ENCODE measurements at regions not wholly inside any gene's neighbourhood (a gene's known extent, or its start where the extent isn't known, plus 50 kb on each side); places are given as distances from the start of the nearest gene placed in this dataset.

DNA sequence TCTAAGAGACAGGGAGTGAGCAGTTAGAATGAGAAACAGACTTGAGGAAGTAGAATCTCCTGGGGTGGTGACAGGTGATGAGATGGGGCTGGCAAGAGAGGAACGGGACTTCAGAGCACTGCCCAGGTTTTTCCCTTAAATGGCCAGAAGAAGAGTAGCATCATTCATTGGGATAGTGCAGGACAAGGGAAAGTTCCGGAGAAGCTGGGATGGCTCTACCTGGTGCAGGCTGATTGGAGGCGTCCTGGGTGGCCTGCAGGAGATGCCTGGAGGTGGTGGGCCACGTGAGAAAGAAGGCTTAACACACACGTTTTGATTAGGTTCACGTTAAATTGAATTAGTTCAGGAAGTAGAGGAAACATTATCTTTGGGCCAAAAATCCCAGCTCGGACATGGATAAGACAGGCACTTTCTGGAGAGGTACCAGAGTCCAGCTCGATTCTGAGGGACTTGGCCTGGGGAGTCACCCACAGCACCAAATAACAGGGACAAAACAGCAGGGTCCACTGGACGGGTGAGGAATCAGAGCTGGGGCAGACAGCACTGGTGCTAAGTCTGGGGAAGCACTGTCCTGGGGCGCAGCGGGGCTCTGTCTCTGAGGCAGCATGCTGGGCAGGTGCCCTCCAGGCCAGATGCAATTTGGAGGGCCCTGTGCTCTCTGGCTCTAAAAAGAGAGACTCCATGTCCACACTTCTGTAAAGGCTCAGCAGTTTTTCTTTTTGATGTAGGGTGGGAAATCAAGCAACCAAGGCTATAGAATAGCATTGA lies 512.3 kb upstream of the RAB6C start:
- no peaks in the 10 kb centered on the region for H3K27me3 Mint-ChIP-seq (ENCODE audit: low read depth)
- DNase-seq = no peak
- no peaks in the 10 kb centered on the region for H3K4me1 Mint-ChIP-seq (ENCODE audit: low read depth)
- no peak overlapping the region for H3K4me3 Mint-ChIP-seq
- H3K9me3 Mint-ChIP-seq = peaks cover 1 to 3% of the 10 kb centered on the region in 2 donors
- H3K27ac Mint-ChIP-seq = no peak overlapping the region
- H3K36me3 Mint-ChIP-seq (ENCODE audit: insufficient read depth in 2 of 2) = peaks cover 0 to 1% of the 10 kb centered on the region in 2 donors
- no peak for ATAC-seq (replicated peaks in 1 of 2)

GRCh38 chr2:129467941-129468340 lies 511.5 kb upstream of the RAB6C start:
- Mint-ChIP-seq H3K9me3 (peaks cover 1 to 3% of the 10 kb centered on the region in 2 donors), H3K4me3 (no peak overlapping the region), H3K27ac (no peak overlapping the region), H3K4me1 (ENCODE audit: low read depth) (no peaks in the 10 kb centered on the region), H3K36me3 (ENCODE audit: insufficient read depth in 2 of 2) (peaks cover 0 to 1% of the 10 kb centered on the region in 2 donors), H3K27me3 (ENCODE audit: low read depth) (no peaks in the 10 kb centered on the region)
- DNase-seq (no peak), ATAC-seq (replicated peaks in 1 of 2) (no peak)

DNA sequence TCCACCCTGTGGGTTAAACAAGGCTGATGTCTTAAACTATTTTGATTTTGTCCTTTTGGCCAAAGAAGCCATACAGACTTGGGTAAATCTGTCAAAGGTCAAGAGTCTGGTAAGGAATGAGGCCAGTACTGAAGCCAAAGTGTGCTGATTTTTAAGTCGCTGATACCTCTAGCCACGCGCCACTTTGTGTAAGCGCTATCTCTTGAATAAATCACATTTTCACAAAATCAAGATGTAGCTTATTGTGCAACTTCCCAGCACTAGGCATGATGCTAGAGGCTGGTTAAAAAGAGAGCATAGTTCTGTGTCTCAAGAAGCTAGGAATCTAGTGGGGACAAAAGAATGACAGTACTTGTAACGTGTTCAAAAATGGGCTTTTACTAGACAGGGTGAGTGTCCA lies 510.6 kb upstream of the RAB6C start:
- Mint-ChIP-seq H3K36me3 (ENCODE audit: insufficient read depth in 2 of 2) (peaks cover 0 to 1% of the 10 kb centered on the region in 2 donors), H3K27me3 (ENCODE audit: low read depth) (no peaks in the 10 kb centered on the region), H3K27ac (no peak overlapping the region), H3K4me3 (no peak overlapping the region), H3K9me3 (peaks cover 1 to 3% of the 10 kb centered on the region in 2 donors), H3K4me1 (ENCODE audit: low read depth) (no peaks in the 10 kb centered on the region)
- ATAC-seq (replicated peaks in 1 of 2) (no peak), DNase-seq (no peak)

DNA sequence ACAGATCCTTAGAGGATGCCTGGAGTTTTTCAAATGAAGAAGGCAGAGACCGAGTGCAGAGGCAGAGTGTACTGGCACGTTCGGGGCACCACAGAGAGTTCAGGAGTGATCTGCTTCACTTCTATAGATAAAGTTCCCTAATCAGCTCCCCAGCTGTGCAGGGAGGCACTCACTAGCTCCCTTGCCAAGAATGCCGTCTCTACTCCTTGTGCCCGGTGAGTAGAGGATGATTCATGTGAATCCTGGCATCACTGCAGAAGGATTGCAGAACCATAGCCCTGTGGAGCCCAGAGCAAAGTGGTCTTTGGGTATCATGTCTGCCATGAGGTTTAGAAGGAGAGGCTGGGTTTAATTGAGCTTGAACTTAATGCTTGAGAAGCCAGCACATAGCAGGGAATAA lies 510.1 kb upstream of the RAB6C start:
- peaks cover 1 to 3% of the 10 kb centered on the region in 2 donors for H3K9me3 Mint-ChIP-seq
- ATAC-seq (replicated peaks in 1 of 2) = no peak
- DNase-seq = no peak

GRCh38 chr2:129469871-129470270 lies 509.6 kb upstream of the RAB6C start:
- Mint-ChIP-seq H3K36me3 (ENCODE audit: insufficient read depth in 2 of 2) (peaks cover 0 to 1% of the 10 kb centered on the region in 2 donors), H3K9me3 (peaks cover under 1 to 1% of the 10 kb centered on the region in 2 donors), H3K4me3 (no peak overlapping the region), H3K27me3 (ENCODE audit: low read depth) (no peaks in the 10 kb centered on the region), H3K4me1 (ENCODE audit: low read depth) (no peaks in the 10 kb centered on the region), H3K27ac (no peak overlapping the region)
- ATAC-seq (replicated peaks in 1 of 2) (no peak), DNase-seq (no peak)

More for the DNA sequence above, 510.1 kb upstream of the RAB6C start:
- no peaks in the 10 kb centered on the region for H3K27me3 Mint-ChIP-seq (ENCODE audit: low read depth)
- no peak overlapping the region for H3K4me3 Mint-ChIP-seq
- H3K36me3 Mint-ChIP-seq (ENCODE audit: insufficient read depth in 2 of 2) = peaks cover 0 to 1% of the 10 kb centered on the region in 2 donors
- no peak overlapping the region for H3K27ac Mint-ChIP-seq
- no peaks in the 10 kb centered on the region for H3K4me1 Mint-ChIP-seq (ENCODE audit: low read depth)

DNA sequence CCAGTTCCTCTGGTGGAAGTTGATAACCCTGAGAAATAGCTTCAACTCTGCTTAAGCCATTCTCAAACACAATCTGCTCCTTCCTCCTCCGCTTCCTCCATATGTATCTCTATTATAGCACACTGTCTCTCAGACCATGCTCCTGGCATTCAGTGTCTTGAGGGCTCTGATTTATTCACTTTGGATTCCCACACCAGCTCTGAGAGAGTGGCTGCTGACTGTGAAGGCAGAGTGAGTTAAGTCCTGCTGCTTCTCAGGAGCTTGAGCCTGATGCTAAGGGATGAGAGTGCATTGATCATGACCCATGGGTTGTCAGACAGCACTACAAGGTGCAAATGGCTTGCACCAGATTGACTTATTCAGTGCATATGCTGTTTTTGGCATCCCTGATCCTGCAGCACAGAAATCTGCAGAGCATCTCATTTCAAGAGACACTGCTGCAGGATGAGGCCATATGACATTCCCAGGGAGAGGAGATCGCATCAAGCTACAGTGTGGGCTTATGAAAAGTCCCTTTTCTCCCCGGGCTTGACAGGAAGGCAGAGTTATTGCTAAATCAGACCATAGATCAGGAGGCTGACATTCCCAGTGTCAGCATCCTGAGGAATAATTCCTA lies 500.5 kb upstream of the RAB6C start:
- no peak overlapping the region for H3K4me3 Mint-ChIP-seq
- H3K27me3 Mint-ChIP-seq (ENCODE audit: low read depth) = no peaks in the 10 kb centered on the region
- H3K27ac Mint-ChIP-seq = no peak overlapping the region
- H3K36me3 Mint-ChIP-seq (ENCODE audit: insufficient read depth in 2 of 2) = no peaks in the 10 kb centered on the region
- DNase-seq (no peak), ATAC-seq (replicated peaks in 1 of 2) (no peak)
- H3K4me1 Mint-ChIP-seq (ENCODE audit: low read depth) = no peaks in the 10 kb centered on the region
- peaks cover 0 to 1% of the 10 kb centered on the region in 2 donors for H3K9me3 Mint-ChIP-seq

DNA sequence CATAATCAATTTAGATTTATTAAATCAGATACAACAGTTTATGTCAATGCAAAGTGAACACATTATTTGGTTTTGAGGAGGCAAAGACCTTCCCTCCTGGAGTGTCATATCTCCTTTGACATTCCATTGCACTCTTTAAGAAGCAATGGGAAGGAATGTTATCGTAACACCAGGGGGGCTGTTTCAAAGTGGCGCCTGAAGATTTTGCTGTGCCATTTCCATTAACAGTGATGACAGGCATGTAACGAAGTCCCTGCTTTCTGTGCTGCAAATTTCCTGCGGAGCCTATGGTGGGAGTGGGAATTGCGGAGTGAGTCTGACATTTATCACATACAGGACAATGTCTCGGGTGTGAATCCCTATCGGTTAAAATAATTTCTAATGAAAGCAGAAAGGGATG lies 499.6 kb upstream of the RAB6C start:
- Mint-ChIP-seq H3K36me3 (ENCODE audit: insufficient read depth in 2 of 2) (no peaks in the 10 kb centered on the region), H3K4me3 (no peak overlapping the region), H3K9me3 (peaks cover 0 to 1% of the 10 kb centered on the region in 2 donors), H3K27ac (no peak overlapping the region), H3K4me1 (ENCODE audit: low read depth) (no peaks in the 10 kb centered on the region), H3K27me3 (ENCODE audit: low read depth) (no peaks in the 10 kb centered on the region)
- DNase-seq = no peak
- no peak for ATAC-seq (replicated peaks in 1 of 2)

- ATAC-seq (replicated peaks in 1 of 2) (no peak), DNase-seq (no peak)
- no peaks in the 10 kb centered on the region for H3K27me3 Mint-ChIP-seq (ENCODE audit: low read depth)
Observed at GRCh38 chr2:129480790-129481189, 498.7 kb upstream of the RAB6C start.

DNA sequence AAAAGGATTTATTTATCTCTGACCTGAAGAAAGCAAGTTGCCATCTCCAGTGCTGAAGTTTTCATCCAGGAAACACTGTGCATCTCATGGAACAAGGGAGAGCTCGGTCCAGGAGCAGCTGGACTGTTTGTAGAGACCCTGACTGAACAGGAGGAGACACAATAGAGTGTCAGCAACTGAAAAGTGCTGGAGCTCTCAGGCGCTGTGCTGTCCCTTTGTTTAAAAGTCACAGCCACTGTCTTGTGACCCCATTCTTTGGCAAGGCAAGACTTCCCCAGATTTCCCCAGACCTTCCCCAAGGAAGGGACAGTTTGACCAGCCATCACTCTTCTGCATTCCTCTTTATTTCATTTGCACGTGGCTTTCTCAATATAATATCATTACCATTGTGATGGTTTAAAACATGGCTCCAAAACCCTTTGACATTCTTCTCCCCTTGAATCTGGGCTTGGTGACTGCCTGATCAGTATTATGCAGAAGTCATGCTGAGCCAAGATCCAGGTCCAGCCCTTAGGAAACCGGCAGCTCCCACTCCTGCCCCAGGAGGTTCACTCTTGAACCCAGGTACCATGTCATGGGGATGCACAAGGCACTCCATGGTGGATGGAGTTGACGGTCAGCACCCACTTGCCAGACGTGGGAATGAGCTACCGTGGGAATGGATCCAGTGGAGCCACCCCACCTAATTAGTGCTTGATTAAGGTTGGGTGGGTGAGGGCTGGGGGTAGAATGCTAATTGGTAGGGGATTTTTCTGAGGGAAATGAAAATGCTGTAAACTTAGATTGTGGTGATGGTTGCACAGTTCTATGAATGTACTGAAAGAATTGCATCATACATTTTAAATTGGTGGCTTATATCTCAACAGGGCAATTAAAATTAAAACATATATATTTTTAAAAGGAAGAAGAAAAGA lies 497.9 kb upstream of the RAB6C start:
- Mint-ChIP-seq H3K4me3 (no peak overlapping the region), H3K27me3 (ENCODE audit: low read depth) (no peaks in the 10 kb centered on the region), H3K4me1 (ENCODE audit: low read depth) (no peaks in the 10 kb centered on the region), H3K27ac (no peak overlapping the region), H3K9me3 (peaks cover 0 to under 1% of the 10 kb centered on the region in 2 donors), H3K36me3 (ENCODE audit: insufficient read depth in 2 of 2) (no peaks in the 10 kb centered on the region)
- ATAC-seq (replicated peaks in 1 of 2) (no peak), DNase-seq (no peak)

More at GRCh38 chr2:129480790-129481189, 498.7 kb upstream of the RAB6C start:
- Mint-ChIP-seq H3K36me3 (ENCODE audit: insufficient read depth in 2 of 2) (no peaks in the 10 kb centered on the region), H3K4me1 (ENCODE audit: low read depth) (no peaks in the 10 kb centered on the region), H3K9me3 (peaks cover 0 to 1% of the 10 kb centered on the region in 2 donors), H3K27ac (no peak overlapping the region), H3K4me3 (no peak overlapping the region)

- no peaks in the 10 kb centered on the region for H3K27me3 Mint-ChIP-seq (ENCODE audit: low read depth)
- DNase-seq = no peak
Observed at GRCh38 chr2:129482626-129483025, 496.8 kb upstream of the RAB6C start.

DNA sequence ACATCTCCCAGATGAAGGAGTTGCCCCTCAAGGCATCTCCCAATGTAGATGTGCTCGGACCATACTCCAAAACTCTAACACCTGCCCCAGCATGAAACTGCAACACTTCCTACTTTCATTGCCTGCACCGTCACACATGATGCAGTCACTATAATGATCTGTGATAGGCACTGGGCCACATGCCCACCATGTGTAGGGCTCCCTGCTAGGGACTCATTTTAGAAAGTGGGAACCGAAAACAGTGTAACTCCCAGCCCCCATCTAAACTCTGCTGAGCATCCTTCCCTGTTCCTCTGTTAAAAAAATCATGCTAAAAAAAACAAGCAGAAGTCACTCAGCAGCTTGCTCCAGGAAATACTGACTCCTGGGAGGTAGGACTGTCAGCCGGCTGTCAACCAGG lies 496.1 kb upstream of the RAB6C start:
- no peaks in the 10 kb centered on the region for H3K27me3 Mint-ChIP-seq (ENCODE audit: low read depth)
- ATAC-seq (replicated peaks in 1 of 2) (no peak), DNase-seq (no peak)
- peaks cover 1 to 2% of the 10 kb centered on the region in 2 donors for H3K9me3 Mint-ChIP-seq
- H3K4me3 Mint-ChIP-seq = no peak overlapping the region
- H3K36me3 Mint-ChIP-seq (ENCODE audit: insufficient read depth in 2 of 2) = no peaks in the 10 kb centered on the region
- no peaks in the 10 kb centered on the region for H3K4me1 Mint-ChIP-seq (ENCODE audit: low read depth)
- no peak overlapping the region for H3K27ac Mint-ChIP-seq

More at GRCh38 chr2:129482626-129483025, 496.8 kb upstream of the RAB6C start:
- H3K27ac Mint-ChIP-seq = no peak overlapping the region
- peaks cover 1 to 2% of the 10 kb centered on the region in 2 donors for H3K9me3 Mint-ChIP-seq
- ATAC-seq (replicated peaks in 1 of 2) = no peak
- no peaks in the 10 kb centered on the region for H3K36me3 Mint-ChIP-seq (ENCODE audit: insufficient read depth in 2 of 2)
- no peaks in the 10 kb centered on the region for H3K4me1 Mint-ChIP-seq (ENCODE audit: low read depth)
- H3K4me3 Mint-ChIP-seq = no peak overlapping the region

GRCh38 chr2:129484999-129485897 lies 494.2 kb upstream of the RAB6C start:
- Mint-ChIP-seq H3K9me3 (peaks cover 2 to 3% of the 10 kb centered on the region in 2 donors), H3K27ac (no peak overlapping the region), H3K4me3 (no peak overlapping the region), H3K4me1 (ENCODE audit: low read depth) (no peaks in the 10 kb centered on the region), H3K27me3 (ENCODE audit: low read depth) (no peaks in the 10 kb centered on the region), H3K36me3 (ENCODE audit: insufficient read depth in 2 of 2) (no peaks in the 10 kb centered on the region)
- ATAC-seq (replicated peaks in 1 of 2) (no peak), DNase-seq (no peak)
